H1 (cell line): ENCODE measurements at regions not wholly inside any gene's neighbourhood (a gene's known extent, or its start where the extent isn't known, plus 50 kb on each side); places are given as distances from the start of the nearest gene placed in this dataset.

Source experiments
- CTCF ChIA-PET: fragments of 300-600 bp; sonication (Branson Sonifier 250); formaldehyde crosslinking; loops from one replicate; lab custom pipeline; 2021; ENCODE audit not compliant: partially characterized antibody; lab: Charles Lee
- POLR2A ChIA-PET: fragments of 300-600 bp; sonication (Branson Sonifier 250); formaldehyde crosslinking; loops from one replicate; lab custom pipeline; 2021; ENCODE audit warnings: inconsistent platforms; ENCODE audit not compliant: partially characterized antibody; lab: Charles Lee
- DNase-seq, 2 experiments: peaks; one replicate each; pipeline versions ENCODE4 v3.0.0 to v3.0.0-alpha.2; 2010 to 2022; ENCODE audit warnings: low spot score in 2 of 2, low read depth in 1 of 2, mixed read lengths in 1 of 2
- FAIRE-seq: peaks from 2 replicates; lab custom pipeline; 2011; peaks lifted over from hg19 to GRCh38; lab: Jason Lieb, UNC
- H2AFZ ChIP-seq: 2 replicates; pipeline ENCODE4 v1.8.1; 2012; ENCODE audit warnings: low read length, inconsistent platforms
- H2AK5ac ChIP-seq: 2 replicates; pipeline ENCODE4 v1.6.1; 2013; ENCODE audit warnings: low read depth, low read length
- H2BK120ac ChIP-seq: replicated peaks from 2 replicates; pipeline ENCODE3; 2013; ENCODE audit warnings: low read depth, low read length, inconsistent platforms
- H2BK12ac ChIP-seq: 2 replicates; pipeline ENCODE4 v1.6.1; 2013; ENCODE audit warnings: low read depth, low read length
- H2BK15ac ChIP-seq: 2 replicates; pipeline ENCODE4 v1.6.1; 2013; ENCODE audit warnings: low read length
- H2BK20ac ChIP-seq: 2 replicates; pipeline ENCODE4 v1.6.1; 2013; ENCODE audit warnings: low read length
- H2BK5ac ChIP-seq: 2 replicates; pipeline ENCODE4 v1.6.1; 2013; ENCODE audit warnings: low read depth, low read length
- H3K14ac ChIP-seq: 2 replicates; pipeline ENCODE4 v1.6.1; 2013; ENCODE audit warnings: inconsistent platforms; ENCODE audit not compliant: insufficient read length
- H3K18ac ChIP-seq: 2 replicates; pipeline ENCODE4 v1.6.1; 2013; ENCODE audit warnings: low read length; ENCODE audit errors: extremely low read depth
- H3K23ac ChIP-seq: 2 replicates; pipeline ENCODE4 v1.6.1; 2013; ENCODE audit warnings: inconsistent platforms; ENCODE audit not compliant: insufficient read length
- H3K23me2 ChIP-seq: 2 replicates; pipeline ENCODE4 v1.6.1; 2013; ENCODE audit warnings: low read depth, low read length
- H3K27ac ChIP-seq: 2 replicates; pipeline ENCODE4 v1.6.1; 2011; ENCODE audit warnings: low read depth, low read length, inconsistent platforms
- H3K27me3 ChIP-seq, 4 experiments: replicated peaks in 1 of 4; 1 replicate in 1 of 4; 2 replicates in 3 of 4; pipeline versions ENCODE4 v1.6.1 to v1.8.1; 2011 to 2013; ENCODE audit warnings: low read length in 3 of 4, mild to moderate bottlenecking in 3 of 4, inconsistent platforms in 2 of 4, mixed read lengths in 2 of 4, moderate library complexity in 1 of 4; ENCODE audit not compliant: control insufficient read depth in 3 of 4, insufficient read depth in 3 of 4; ENCODE audit errors: extremely low read depth in 1 of 4
- H3K36me3 ChIP-seq, 4 experiments: 2 replicates each; pipeline versions ENCODE4 v1.6.1 to v1.8.1; 2011 to 2013; ENCODE audit warnings: mild to moderate bottlenecking in 4 of 4, low read length in 3 of 4, moderate library complexity in 2 of 4, control low read depth in 1 of 4, inconsistent platforms in 1 of 4; ENCODE audit not compliant: insufficient read depth in 4 of 4, control insufficient read depth in 2 of 4
- H3K4ac ChIP-seq: replicated peaks from 2 replicates; pipeline ENCODE3; 2013; ENCODE audit warnings: low read length, low read depth, mixed read lengths, inconsistent platforms; ENCODE audit not compliant: insufficient read length
- H3K4me1 ChIP-seq, 4 experiments: replicated peaks in 1 of 4; 1 replicate in 1 of 4; 2 replicates in 3 of 4; pipeline versions ENCODE4 v1.6.1 to v1.8.1; 2011 to 2013; ENCODE audit warnings: low read length in 3 of 4, inconsistent platforms in 2 of 4, mixed read lengths in 1 of 4; ENCODE audit not compliant: insufficient read depth in 4 of 4, control insufficient read depth in 3 of 4
- H3K4me2 ChIP-seq, 2 experiments: 2 replicates each; pipeline versions ENCODE4 v1.6.1 to v1.8.1; 2011 to 2013; ENCODE audit warnings: low read depth in 2 of 2, low read length in 2 of 2, control low read depth in 1 of 2, inconsistent platforms in 1 of 2, mild to moderate bottlenecking in 1 of 2; ENCODE audit not compliant: insufficient read depth in 1 of 2
- H3K4me3 ChIP-seq, 4 experiments: fragments of 200-600, 300-600 bp in 1 of 4; sonication (generic), shearing (Covaris generic), sonication (Bioruptor Twin) in 1 of 4; 2 replicates each; pipeline versions ENCODE4 v1.5.1 to v1.8.1; 2011 to 2016; ENCODE audit warnings: low read length in 4 of 4, low read depth in 3 of 4, control low read depth in 2 of 4, inconsistent platforms in 2 of 4, mild to moderate bottlenecking in 2 of 4, mixed read lengths in 1 of 4, moderate library complexity in 1 of 4; ENCODE audit not compliant: insufficient read depth in 2 of 4; ENCODE audit errors: extremely low read depth in 1 of 4
- H3K56ac ChIP-seq: replicated peaks from 2 replicates; pipeline ENCODE3; 2013; ENCODE audit warnings: low read depth, mild to moderate bottlenecking, mixed read lengths, low read length, inconsistent platforms; ENCODE audit not compliant: insufficient read length
- H3K79me1 ChIP-seq: 2 replicates; pipeline ENCODE4 v1.6.1; 2013; ENCODE audit warnings: low read depth, low read length, control low read depth
- H3K79me2 ChIP-seq, 2 experiments: 2 replicates each; pipeline versions ENCODE4 v1.6.1 to v1.8.1; 2012 to 2013; ENCODE audit warnings: low read length in 2 of 2, mild to moderate bottlenecking in 2 of 2, inconsistent platforms in 1 of 2; ENCODE audit not compliant: insufficient read depth in 2 of 2, control insufficient read depth in 1 of 2
- H3K9ac ChIP-seq, 4 experiments: replicated peaks in 1 of 4; 1 replicate in 1 of 4; 2 replicates in 3 of 4; pipeline versions ENCODE4 v1.6.1 to v1.8.1; 2011 to 2013; ENCODE audit warnings: low read depth in 3 of 4, low read length in 3 of 4, control low read depth in 2 of 4, mild to moderate bottlenecking in 2 of 4, moderate library complexity in 2 of 4, inconsistent platforms in 1 of 4; ENCODE audit errors: extremely low read depth in 1 of 4
- H3K9me3 ChIP-seq, 2 experiments: 2 replicates each; pipeline versions ENCODE4 v1.6.1 to v1.8.1; 2012 to 2013; ENCODE audit warnings: mild to moderate bottlenecking in 2 of 2, moderate library complexity in 2 of 2, control low read depth in 1 of 2, inconsistent platforms in 1 of 2, low read depth in 1 of 2, low read length in 1 of 2, mixed read lengths in 1 of 2; ENCODE audit not compliant: insufficient read depth in 2 of 2
- H4K20me1 ChIP-seq, 2 experiments: replicated peaks in 1 of 2; 2 replicates each; pipeline versions ENCODE3 to v1.8.1; 2011 to 2013; ENCODE audit warnings: inconsistent platforms in 2 of 2, low read length in 2 of 2, mild to moderate bottlenecking in 1 of 2; ENCODE audit not compliant: insufficient read depth in 2 of 2, control insufficient read depth in 1 of 2
- H4K5ac ChIP-seq: 2 replicates; pipeline ENCODE4 v1.6.1; 2013; ENCODE audit warnings: low read length, low read depth, mixed read lengths, inconsistent platforms; ENCODE audit not compliant: insufficient read length
- H4K8ac ChIP-seq: 2 replicates; pipeline ENCODE4 v1.8.0; 2013; ENCODE audit warnings: mild to moderate bottlenecking, moderate library complexity, low read length, inconsistent platforms; ENCODE audit not compliant: insufficient read depth; ENCODE audit errors: extremely low read depth
- H4K91ac ChIP-seq: replicated peaks from 2 replicates; pipeline ENCODE3; 2013; ENCODE audit warnings: low read length, mixed read lengths, inconsistent platforms; ENCODE audit not compliant: insufficient read length
- FOSL1 ChIP-seq: IDR thresholded peaks from 2 replicates; pipeline ENCODE4 v1.6.1; 2011; ENCODE audit warnings: mild to moderate bottlenecking, low read depth, low read length, moderate library complexity; ENCODE audit not compliant: insufficient read depth
- GABPA ChIP-seq: IDR thresholded peaks from 2 replicates; pipeline ENCODE4 v1.6.1; 2011; ENCODE audit warnings: mild to moderate bottlenecking, low read length, moderate library complexity, borderline replicate concordance; ENCODE audit not compliant: insufficient read depth
- POLR2A ChIP-seq, 2 experiments: IDR thresholded peaks; 1 replicate in 1 of 2; 2 replicates in 1 of 2; pipeline ENCODE4 v1.6.1; 2011; ENCODE audit warnings: low read depth in 2 of 2, low read length in 2 of 2, mild to moderate bottlenecking in 2 of 2; ENCODE audit errors: control extremely low read depth in 1 of 2
- POLR2AphosphoS5 ChIP-seq: IDR thresholded peaks from 2 replicates; pipeline ENCODE4 v1.6.1; 2011; ENCODE audit warnings: low read depth, low read length
- SIN3A ChIP-seq, 2 experiments: IDR thresholded peaks in 1 of 2; conservative IDR thresholded peaks in 1 of 2; 2 replicates each; pipeline ENCODE4 v1.6.1; 2011 to 2012; ENCODE audit warnings: low read length in 2 of 2, improper control_type of control experiment in 1 of 2, low read depth in 1 of 2, mild to moderate bottlenecking in 1 of 2
- SIRT6 ChIP-seq: IDR thresholded peaks from one replicate; pipeline ENCODE4 v1.7.1; 2012; ENCODE audit warnings: low read length, inconsistent platforms
- TEAD4 ChIP-seq: IDR thresholded peaks from 2 replicates; pipeline ENCODE4 v1.6.1; 2012; ENCODE audit warnings: low read depth, low read length, inconsistent platforms, mixed read lengths
- ZNF274 ChIP-seq: IDR thresholded peaks from 2 replicates; pipeline ENCODE4 v1.7.0; 2012; ENCODE audit warnings: low read length, borderline replicate concordance; ENCODE audit errors: extremely low read depth
- whole genome bisulfite sequencing, 2 experiments: shearing (Covaris generic) in 1 of 2; methylation state at CpG; one replicate each; pipeline versions ENCODE4 v1.1.6 to v1.1.7; 2013 to 2015; ENCODE audit warnings: low lambda C conversion rate in 2 of 2, mixed read lengths in 2 of 2, inconsistent platforms in 1 of 2, low coverage in 1 of 2, missing lambda C conversion rate in 1 of 2; ENCODE audit not compliant: insufficient replicate concordance in 2 of 2, insufficient coverage in 1 of 2, insufficient read length in 1 of 2; ENCODE audit errors: extremely low coverage in 1 of 2, missing lambda C conversion rate in 1 of 2; 5-methylcytosine and 5-hydroxymethylcytosine counted together
- TF ChIP-seq, protein P1 (sequence below): IDR thresholded peaks from 2 replicates; pipeline ENCODE4 v1.6.1; 2012; ENCODE audit warnings: low read length, inconsistent platforms
- TF ChIP-seq, protein P2 (sequence below): IDR thresholded peaks from 2 replicates; pipeline ENCODE4 v1.6.1; 2011; ENCODE audit warnings: low read depth, mild to moderate bottlenecking, low read length; ENCODE audit not compliant: insufficient read depth

DNA sequence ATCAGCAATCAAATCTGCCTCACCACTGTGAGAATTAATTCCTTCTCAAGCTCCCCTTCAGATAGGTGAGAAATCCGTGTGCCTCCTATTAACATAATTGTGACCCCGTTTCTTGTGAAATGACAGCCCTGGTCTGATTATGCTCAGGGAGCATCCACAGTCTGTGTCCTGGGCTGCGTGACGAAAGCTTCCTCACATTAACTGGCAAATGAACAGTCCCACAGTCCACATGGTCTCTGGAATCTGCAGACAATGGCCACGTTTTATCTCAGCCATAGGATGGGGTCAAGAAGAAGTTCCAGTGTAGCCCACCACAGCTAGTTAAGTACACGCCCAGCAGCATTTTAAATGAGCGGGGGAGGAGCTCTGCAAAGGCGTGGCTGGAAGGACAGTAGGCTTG lies 229.2 kb downstream of the RPS24 start:
- H3K23me2 ChIP-seq: no peaks in the 10 kb centered on the region
- no peak overlapping the region for H3K14ac ChIP-seq
- no peak overlapping the region for H3K4me3 ChIP-seq
- H3K79me2 ChIP-seq: no peaks in the 10 kb centered on the region
- DNase-seq: no peak
- CTCF ChIA-PET: interaction anchor here (0.8 to 10.6 kb wide), 9 partner anchors 9 to 932 kb away, joined by 3 to 94 read pairs (median 7); no protein-coding TSS in a partner anchor
- WGBS, 2 experiments: 89% methylated on average over 8 of the region's 8 CpGs; no CpG with 5 or more reads in 1 of the 2 experiments
- H2AFZ ChIP-seq: no peak overlapping the region
- no peak overlapping the region for H4K8ac ChIP-seq
- H4K20me1 ChIP-seq: no peaks in the 10 kb centered on the region
- TF ChIP-seq POLR2A (IDR thresholded peaks at IDR 0.05; ENCODE audit: control extremely low read depth in 1 of 2, low read depth in 2 of 2, low read length in 2 of 2): no peak
- TF ChIP-seq, protein P1, sequence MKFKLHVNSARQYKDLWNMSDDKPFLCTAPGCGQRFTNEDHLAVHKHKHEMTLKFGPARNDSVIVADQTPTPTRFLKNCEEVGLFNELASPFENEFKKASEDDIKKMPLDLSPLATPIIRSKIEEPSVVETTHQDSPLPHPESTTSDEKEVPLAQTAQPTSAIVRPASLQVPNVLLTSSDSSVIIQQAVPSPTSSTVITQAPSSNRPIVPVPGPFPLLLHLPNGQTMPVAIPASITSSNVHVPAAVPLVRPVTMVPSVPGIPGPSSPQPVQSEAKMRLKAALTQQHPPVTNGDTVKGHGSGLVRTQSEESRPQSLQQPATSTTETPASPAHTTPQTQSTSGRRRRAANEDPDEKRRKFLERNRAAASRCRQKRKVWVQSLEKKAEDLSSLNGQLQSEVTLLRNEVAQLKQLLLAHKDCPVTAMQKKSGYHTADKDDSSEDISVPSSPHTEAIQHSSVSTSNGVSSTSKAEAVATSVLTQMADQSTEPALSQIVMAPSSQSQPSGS: no peak
- TF ChIP-seq, protein P2, sequence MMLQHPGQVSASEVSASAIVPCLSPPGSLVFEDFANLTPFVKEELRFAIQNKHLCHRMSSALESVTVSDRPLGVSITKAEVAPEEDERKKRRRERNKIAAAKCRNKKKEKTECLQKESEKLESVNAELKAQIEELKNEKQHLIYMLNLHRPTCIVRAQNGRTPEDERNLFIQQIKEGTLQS: no peak
- no peak for TF ChIP-seq FOSL1
- no peak for TF ChIP-seq SIRT6
- TF ChIP-seq POLR2AphosphoS5: no peak
- no peak for TF ChIP-seq ZNF274
- no peak for TF ChIP-seq TEAD4
- no peak for TF ChIP-seq GABPA
- no peak for TF ChIP-seq SIN3A (conservative IDR thresholded peaks at IDR 0.05 in 1 of 2, IDR thresholded peaks at IDR 0.05 in 1 of 2; ENCODE audit: low read depth in 1 of 2, low read length in 2 of 2)
- 0 out of 7 replicates have a peak, but pooled peaks cover 0 to 2% (median 0%) of the 10 kb centered on the region in 4 experiments for H3K4me1 ChIP-seq
- H2AK5ac ChIP-seq: no peak overlapping the region
- POLR2A ChIA-PET: no interaction called here
- H3K27me3 ChIP-seq: no peaks in the 10 kb centered on the region
- no peak overlapping the region for H2BK12ac ChIP-seq
- H3K79me1 ChIP-seq: no peaks in the 10 kb centered on the region
- H3K9ac ChIP-seq: no peak overlapping the region
- H2BK20ac ChIP-seq: no peak overlapping the region
- no peaks in the 10 kb centered on the region for H3K36me3 ChIP-seq
- no peak overlapping the region for H4K5ac ChIP-seq
- H3K23ac ChIP-seq: no peak overlapping the region
- no peak overlapping the region for H2BK5ac ChIP-seq
- no peak overlapping the region for H4K91ac ChIP-seq
- H2BK120ac ChIP-seq: no peak overlapping the region
- H3K18ac ChIP-seq: no peak overlapping the region
- no peaks in the 10 kb centered on the region for H3K9me3 ChIP-seq
- H3K4ac ChIP-seq: no peak overlapping the region
- no peak for FAIRE-seq
- H2BK15ac ChIP-seq: no peak overlapping the region
- H3K4me2 ChIP-seq: no peak overlapping the region
- H3K56ac ChIP-seq: no peak overlapping the region
- no peak overlapping the region for H3K27ac ChIP-seq
